GM19043 (cell line): ENCODE measurements at regions not wholly inside any gene's neighbourhood (a gene's known extent, or its start where the extent isn't known, plus 50 kb on each side); places are given as distances from the start of the nearest gene placed in this dataset.

Experiments used
- ATAC-seq: cut with Tn5 transposase; IDR thresholded peaks from one replicate; pipeline ENCODE4 v1.9.1; 2021; ENCODE audit warnings: low read depth; ENCODE audit not compliant: unreplicated experiment

GRCh38 chr6:11366183-11366933 is 133.9 kb upstream of the NEDD9 start:
- peak; percentile 70 for ATAC-seq

- ATAC-seq = no peak
Measured at GRCh38 chr6:11364971-11365397, 132.5 kb upstream of the NEDD9 start.

GRCh38 chr6:11363881-11364576 is 131.6 kb upstream of the NEDD9 start:
- no peak for ATAC-seq

- no peak for ATAC-seq
Measured at GRCh38 chr6:11362564-11362963, 130.1 kb upstream of the NEDD9 start.

DNA sequence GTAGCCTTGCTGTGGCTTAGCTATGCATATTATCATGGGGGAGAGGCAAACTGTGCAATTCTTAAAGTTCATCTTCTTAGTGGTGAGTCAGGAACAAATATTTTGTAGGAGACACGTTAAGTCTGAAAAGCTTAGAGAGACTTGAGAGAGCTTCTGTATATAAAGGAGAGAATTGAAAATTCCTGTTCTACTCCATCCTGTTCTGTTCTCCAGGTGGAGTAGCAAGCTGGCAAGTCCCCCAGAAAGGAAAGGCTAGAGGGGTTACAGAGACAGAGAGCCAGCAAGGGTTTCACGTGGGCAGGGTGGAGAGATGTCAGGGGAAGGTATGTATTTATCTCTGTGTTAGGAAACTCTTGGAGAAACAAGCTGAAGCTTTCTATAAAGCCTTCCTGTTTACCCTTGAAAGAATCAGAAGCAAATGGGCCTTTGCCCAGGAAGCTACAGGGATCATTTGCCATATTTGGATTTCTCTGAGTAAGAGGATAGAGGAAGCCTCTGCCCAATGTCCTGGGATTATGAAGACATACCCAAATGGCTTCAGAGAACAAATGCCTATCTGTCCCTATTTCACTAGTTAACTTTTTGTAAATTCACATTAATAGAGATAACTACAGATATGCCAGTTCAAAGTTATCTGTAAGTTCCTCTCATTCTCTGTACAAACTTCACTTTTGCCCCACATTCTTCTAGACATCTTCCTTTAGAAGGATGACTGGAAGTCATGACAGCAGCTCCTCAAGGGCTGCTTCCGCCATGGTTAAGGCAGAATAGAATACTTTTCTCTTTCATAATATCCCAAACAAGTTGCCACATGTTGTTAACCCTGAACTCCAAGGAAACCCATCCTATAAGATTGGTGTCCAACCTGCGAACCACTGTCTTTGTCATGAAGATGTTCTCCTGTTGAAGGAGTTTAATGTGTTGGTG is 126.7 kb upstream of the NEDD9 start:
- no peak for ATAC-seq

GRCh38 chr6:11357285-11357684 is 124.8 kb upstream of the NEDD9 start:
- no peak for ATAC-seq

DNA sequence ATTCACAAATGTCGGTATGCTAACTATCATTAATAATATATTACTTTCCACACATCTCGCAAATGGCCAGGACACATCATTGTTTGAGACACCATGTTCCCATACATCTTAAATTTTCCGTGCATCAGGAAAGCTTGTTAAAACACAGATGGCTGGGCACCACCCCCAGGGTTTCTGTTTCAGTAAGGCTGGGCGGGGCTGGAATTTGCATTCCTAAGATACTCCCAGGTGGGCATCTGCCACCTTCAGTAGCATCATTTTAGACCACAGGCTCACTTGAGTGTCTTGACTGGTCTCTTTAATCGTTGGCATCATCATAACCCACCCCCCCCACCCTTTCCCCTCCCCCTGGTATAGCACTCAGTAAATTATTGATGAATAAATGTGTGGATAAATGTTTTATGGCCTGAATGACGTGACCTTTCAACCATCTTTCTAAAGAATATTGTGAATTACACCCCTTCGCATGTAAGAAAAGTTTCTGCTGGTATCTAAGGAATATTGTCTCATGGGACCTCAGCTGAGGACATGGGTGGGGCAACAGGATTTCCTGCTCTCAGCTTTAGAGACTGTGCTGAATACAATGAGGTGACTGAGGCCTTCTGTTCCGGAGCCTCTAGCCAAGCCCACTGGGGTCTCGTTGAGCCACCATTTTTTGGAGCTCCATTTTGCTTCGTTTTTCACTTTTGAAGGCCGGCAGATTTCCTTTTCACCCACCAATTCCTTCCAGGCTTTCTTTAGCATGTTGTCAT is 124.1 kb upstream of the NEDD9 start:
- ATAC-seq = no peak

GRCh38 chr6:11353921-11354389 is 121.5 kb upstream of the NEDD9 start:
- ATAC-seq = peak; percentile 76

- no peak for ATAC-seq
Measured at GRCh38 chr6:11350294-11350693, 117.8 kb upstream of the NEDD9 start.

- ATAC-seq = no peak
Measured at GRCh38 chr6:11349880-11350279, 117.4 kb upstream of the NEDD9 start.

- peak; percentile 70 for ATAC-seq
Measured at GRCh38 chr6:11346516-11346915, 114.0 kb upstream of the NEDD9 start.

DNA sequence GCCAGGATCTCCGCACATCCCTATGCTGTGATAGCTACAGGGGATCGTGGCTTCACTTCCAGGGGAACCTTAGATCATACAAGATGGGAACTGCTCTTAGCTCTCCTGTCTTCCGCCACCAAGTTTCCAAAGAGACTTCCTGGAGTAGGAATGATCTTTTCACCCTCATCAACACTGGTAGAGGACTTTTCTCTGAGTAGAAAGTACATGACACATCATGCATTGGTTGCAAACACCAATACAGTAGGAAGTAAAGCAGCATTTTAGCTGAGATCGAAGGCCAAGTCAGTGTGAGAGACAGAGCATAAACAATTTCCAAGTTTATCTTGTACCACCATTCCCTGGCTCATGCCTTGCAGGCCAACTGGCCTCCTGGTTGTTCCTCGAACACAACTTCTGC is 113.1 kb upstream of the NEDD9 start:
- no peak for ATAC-seq

GRCh38 chr6:11343963-11344723 is 111.7 kb upstream of the NEDD9 start:
- ATAC-seq = no peak

GRCh38 chr6:11341867-11342266 is 109.4 kb upstream of the NEDD9 start:
- ATAC-seq = no peak

DNA sequence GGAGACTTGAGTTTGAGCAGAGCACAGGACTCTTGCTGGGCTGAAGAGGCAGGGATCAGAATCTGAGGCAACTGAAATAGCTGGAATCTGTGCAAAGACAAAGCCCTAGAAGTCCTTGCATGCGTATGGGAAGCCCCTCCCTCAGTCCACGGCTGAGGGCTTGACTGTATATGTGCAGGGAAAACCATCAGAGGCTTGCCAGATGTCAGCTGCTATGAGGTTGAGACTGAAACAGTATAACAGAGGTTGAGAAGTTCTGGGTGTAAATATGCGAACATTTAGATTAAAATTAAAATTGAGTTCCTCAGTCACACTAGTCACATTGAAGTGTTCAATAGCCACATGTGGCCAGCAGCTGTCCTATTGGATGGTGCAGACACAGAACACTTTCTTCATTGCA is 108.8 kb upstream of the NEDD9 start:
- ATAC-seq = no peak

DNA sequence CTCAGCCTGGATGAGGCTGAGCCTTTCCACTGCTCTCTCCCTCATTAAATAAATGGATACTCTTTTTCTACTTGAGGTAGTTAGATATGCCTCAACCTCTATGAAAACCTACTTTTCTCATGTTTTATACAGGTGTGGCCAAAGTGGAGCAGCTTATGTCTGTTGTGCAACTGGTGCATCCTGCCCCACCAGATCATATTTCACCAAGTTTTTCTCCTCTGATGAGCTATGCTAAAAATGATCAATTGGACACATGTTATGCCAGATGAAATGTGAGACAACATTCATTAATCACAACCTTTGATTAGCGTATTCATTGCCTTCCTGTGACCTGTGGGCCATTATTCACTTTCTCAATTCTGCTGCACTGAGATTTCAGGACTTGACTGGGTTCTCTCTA is 106.9 kb upstream of the NEDD9 start:
- ATAC-seq = no peak

GRCh38 chr6:11337306-11337705 is 104.8 kb upstream of the NEDD9 start:
- ATAC-seq = no peak

GRCh38 chr6:11335826-11336225 is 103.4 kb upstream of the NEDD9 start:
- ATAC-seq = no peak

DNA sequence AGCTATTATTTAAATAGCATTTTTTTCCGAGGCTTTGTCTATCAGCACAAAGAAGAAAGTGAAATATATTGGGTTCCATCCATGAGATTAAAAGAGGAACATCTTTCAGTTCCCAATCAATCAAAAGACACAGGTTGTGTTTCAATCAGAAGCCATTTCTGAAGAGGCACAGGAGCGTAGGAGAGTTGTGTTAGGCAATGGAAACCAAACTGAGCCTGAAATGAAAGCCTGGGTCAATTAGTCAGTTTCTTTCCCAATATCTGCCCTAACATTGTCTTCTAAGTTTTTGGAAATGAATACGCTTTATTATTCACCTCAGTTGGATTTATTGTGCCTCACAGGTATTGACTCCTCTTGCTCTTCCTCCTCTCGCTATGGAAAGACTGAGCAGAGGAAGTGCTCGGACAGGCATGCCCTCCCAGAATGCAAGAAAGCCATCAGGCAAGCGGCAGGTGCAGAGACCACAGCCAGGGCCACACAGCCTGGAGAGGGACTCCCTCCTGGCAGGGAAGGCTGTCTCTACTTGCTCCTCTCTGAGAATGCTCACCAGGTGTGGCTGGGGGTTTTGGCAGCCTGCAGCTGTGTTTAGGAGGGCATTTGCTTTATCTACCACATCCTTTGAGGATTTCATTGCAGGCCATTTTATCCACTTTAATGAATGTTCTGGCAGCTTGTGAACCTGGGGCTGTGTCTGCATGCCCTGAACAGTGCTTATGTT is 100.8 kb upstream of the NEDD9 start:
- peak; percentile 73 for ATAC-seq
